Suprapubic skin (tissue), 4 donors: ENCODE measurements at regions not wholly inside any gene's neighbourhood (a gene's known extent, or its start where the extent isn't known, plus 50 kb on each side); places are given as distances from the start of the nearest gene placed in this dataset.

Experiments
- DNase-seq, 2 donors: peaks; one replicate each; pipeline ENCODE4 v3.0.0-alpha.2; 2019; ENCODE audit warnings: low spot score in 2 of 2
- H3K27ac ChIP-seq: fragments of 200-600 bp; sonication (generic); one replicate; pipeline ENCODE4 v1.5.1; 2019
- H3K27me3 ChIP-seq: fragments of 200-600 bp; sonication (generic); one replicate; pipeline ENCODE4 v1.5.1; 2019
- H3K36me3 ChIP-seq: fragments of 200-600 bp; sonication (generic); one replicate; pipeline ENCODE4 v1.5.1; 2019
- H3K4me1 ChIP-seq: fragments of 200-600 bp; sonication (generic); one replicate; pipeline ENCODE4 v1.5.1; 2019
- H3K4me3 ChIP-seq: fragments of 200-600 bp; sonication (generic); one replicate; pipeline ENCODE4 v1.5.1; 2019; ENCODE audit warnings: mild to moderate bottlenecking
- H3K9me3 ChIP-seq: fragments of 200-600 bp; sonication (generic); one replicate; pipeline ENCODE4 v1.5.1; 2019
- CTCF ChIP-seq, 2 donors: fragments of 200-600 bp in 1 of 2; fragments of 450-650 bp in 1 of 2; sonication (generic) in 1 of 2; IDR thresholded peaks; one replicate each; pipeline ENCODE4 v1.5.1; 2016 to 2019; ENCODE audit warnings: antibody characterized with exemption in 2 of 2, mild to moderate bottlenecking in 1 of 2, moderate library complexity in 1 of 2
- EP300 ChIP-seq: sonication (generic); formaldehyde crosslinking; IDR thresholded peaks from one replicate; pipeline ENCODE4 v1.6.1; 2017; ENCODE audit warnings: antibody characterized with exemption
- POLR2A ChIP-seq, 2 donors: fragments of 450-650 bp; IDR thresholded peaks; one replicate each; pipeline ENCODE4 v1.6.1; 2017; ENCODE audit warnings: antibody characterized with exemption in 2 of 2, mild to moderate bottlenecking in 2 of 2, moderate library complexity in 2 of 2
- POLR2AphosphoS5 ChIP-seq, 3 donors: sonication (generic); formaldehyde crosslinking; IDR thresholded peaks; one replicate each; pipeline ENCODE4 v1.6.1; 2017; ENCODE audit warnings: antibody characterized with exemption in 3 of 3
- WGBS: methylation state at CpG from one replicate; pipeline ENCODE4 v1.1.5; 2018; 5-methylcytosine and 5-hydroxymethylcytosine counted together

DNA sequence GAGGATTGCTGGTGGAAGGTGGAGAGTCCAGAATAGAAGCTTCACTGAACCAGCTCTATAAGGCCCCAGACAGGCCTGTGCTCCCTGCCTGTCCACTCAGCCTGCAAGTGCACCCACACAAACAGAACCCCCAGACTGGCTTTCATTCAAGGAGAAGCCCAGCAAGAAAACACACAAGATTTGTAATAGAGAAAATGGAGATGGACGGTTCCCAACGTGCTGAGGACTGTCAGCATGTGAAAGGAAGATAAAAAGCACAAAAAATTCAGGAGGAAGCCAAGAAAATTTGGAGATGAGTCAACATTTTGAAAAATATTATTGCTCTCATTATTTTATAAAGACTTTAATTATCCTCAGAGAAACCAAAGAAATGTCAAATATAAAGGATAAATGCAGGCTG, 218.2 kb upstream of the SLC10A2 start:
- H3K9me3 ChIP-seq: no peaks in the 10 kb centered on the region
- no peak for DNase-seq
- H3K4me3 ChIP-seq: no peak overlapping the region
- WGBS: 30% methylated on average over 2 of the region's 2 CpGs
- TF ChIP-seq POLR2AphosphoS5 (IDR thresholded peaks at IDR 0.05): no peak
- no peak for TF ChIP-seq POLR2A (IDR thresholded peaks at IDR 0.05)
- no peak for TF ChIP-seq EP300
- no peak for TF ChIP-seq CTCF (IDR thresholded peaks at IDR 0.05)
- H3K36me3 ChIP-seq: no peaks in the 10 kb centered on the region
- no peaks in the 10 kb centered on the region for H3K27me3 ChIP-seq
- no peaks in the 10 kb centered on the region for H3K4me1 ChIP-seq
- no peak overlapping the region for H3K27ac ChIP-seq

GRCh38 chr13:103283451-103283820, 217.2 kb upstream of the SLC10A2 start:
- TF ChIP-seq POLR2AphosphoS5 (IDR thresholded peaks at IDR 0.05) (no peak), POLR2A (IDR thresholded peaks at IDR 0.05) (no peak), CTCF (IDR thresholded peaks at IDR 0.05) (no peak), EP300 (no peak)
- WGBS: 77% methylated on average over 1 of the region's 1 CpG
- H3K9me3 ChIP-seq: no peaks in the 10 kb centered on the region

DNA sequence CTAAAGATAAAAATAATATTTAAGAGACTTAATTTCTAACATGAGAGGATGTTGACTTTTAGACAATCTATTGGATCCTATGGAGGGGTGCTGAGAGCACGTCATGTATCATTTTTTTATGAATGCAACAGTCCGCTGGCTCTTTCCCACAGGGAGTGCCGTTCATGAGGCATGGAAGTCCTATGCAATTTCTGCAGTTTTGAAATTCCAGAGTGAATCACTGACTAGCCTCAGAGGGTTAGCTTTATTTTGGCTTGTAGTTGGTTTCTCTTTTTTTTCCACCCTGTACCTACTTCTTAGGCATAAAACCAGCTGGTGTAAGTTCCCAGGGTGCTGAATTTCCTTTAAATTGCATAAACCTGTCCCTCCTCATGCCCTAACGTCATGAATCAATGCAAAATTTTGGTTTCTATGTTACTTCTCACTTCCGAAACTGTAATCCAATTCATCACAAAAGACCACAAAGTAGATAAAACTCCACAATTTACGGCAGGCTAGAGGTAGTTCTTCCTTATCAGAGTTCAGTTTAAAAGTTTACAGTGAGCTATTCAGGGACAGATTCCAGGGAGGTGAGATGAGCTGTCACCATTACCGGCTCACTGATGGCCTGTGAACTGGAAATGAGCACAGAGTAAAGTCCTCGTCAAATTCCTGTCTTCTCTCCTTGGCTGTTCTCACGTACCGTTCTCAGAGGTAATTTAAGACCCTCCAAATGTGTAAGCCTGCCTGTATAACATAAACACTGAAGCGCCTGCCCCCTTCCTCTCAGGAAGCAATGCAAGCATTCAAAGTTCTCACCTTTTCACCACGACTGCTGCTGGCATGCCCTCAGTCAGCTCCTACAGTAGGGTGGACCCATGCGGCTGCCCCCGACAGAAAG, 216.6 kb upstream of the SLC10A2 start:
- H3K4me1 ChIP-seq: no peaks in the 10 kb centered on the region
- no peaks in the 10 kb centered on the region for H3K9me3 ChIP-seq
- H3K4me3 ChIP-seq: no peak overlapping the region
- TF ChIP-seq POLR2A (IDR thresholded peaks at IDR 0.05) (no peak), EP300 (no peak), CTCF (IDR thresholded peaks at IDR 0.05) (no peak), POLR2AphosphoS5 (IDR thresholded peaks at IDR 0.05) (no peak)
- 43% methylated on average over 14 of the region's 14 CpGs for WGBS
- no peak overlapping the region for H3K27ac ChIP-seq
- no peaks in the 10 kb centered on the region for H3K36me3 ChIP-seq
- no peak for DNase-seq
- H3K27me3 ChIP-seq: no peaks in the 10 kb centered on the region

More at GRCh38 chr13:103283451-103283820, 217.2 kb upstream of the SLC10A2 start:
- DNase-seq: no peak
- Histone ChIP-seq H3K4me1 (no peaks in the 10 kb centered on the region), H3K27me3 (no peaks in the 10 kb centered on the region), H3K4me3 (no peak overlapping the region), H3K36me3 (no peaks in the 10 kb centered on the region), H3K27ac (no peak overlapping the region)

DNA sequence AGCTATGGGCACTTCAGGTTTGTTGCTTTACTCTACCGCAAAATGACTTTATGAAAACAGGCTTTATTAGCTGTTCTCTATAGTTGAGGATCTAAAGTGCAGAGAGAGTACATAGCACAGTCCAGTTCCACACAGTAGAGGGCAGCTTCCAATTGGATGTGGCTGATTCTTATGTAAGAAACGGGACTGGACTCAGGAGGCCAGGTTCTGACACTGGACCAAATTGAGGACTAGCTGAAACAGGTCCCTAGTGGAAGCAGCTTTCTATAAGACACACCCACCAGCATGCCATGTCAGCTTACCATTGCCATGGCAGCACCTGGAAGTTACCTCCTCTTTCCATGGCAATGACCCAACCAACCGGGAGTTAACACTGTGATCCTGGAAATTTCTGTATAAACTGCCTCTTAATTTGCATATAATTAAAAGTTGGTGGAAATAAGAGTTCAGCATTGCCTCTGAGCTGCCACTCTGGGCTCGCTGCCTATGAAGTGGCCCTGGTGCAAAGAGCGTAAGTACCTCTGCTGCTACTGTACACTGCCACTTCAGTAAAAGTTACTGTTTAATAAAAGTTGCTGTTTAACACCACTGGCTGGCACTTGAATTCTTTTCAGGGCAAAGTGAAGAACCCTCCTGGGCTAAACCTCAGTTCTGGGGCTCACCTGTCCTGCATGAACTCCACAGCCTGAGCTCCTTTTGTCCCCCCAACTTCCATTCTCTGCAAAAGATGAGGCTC, 211.9 kb upstream of the SLC10A2 start:
- H3K4me3 ChIP-seq: no peak overlapping the region
- no peak overlapping the region for H3K27ac ChIP-seq
- H3K36me3 ChIP-seq: no peaks in the 10 kb centered on the region
- 57% methylated on average over 5 of the region's 5 CpGs for WGBS
- no peaks in the 10 kb centered on the region for H3K4me1 ChIP-seq
- TF ChIP-seq POLR2AphosphoS5 (IDR thresholded peaks at IDR 0.05) (no peak), EP300 (no peak), CTCF (IDR thresholded peaks at IDR 0.05) (no peak), POLR2A (IDR thresholded peaks at IDR 0.05) (no peak)
- H3K9me3 ChIP-seq: no peaks in the 10 kb centered on the region
- H3K27me3 ChIP-seq: no peaks in the 10 kb centered on the region
- no peak for DNase-seq
